H9 (cell line): ENCODE measurements at regions not wholly inside any gene's neighbourhood (a gene's known extent, or its start where the extent isn't known, plus 50 kb on each side); places are given as distances from the start of the nearest gene placed in this dataset.

Experiments used
- DNase-seq: peaks from one replicate; pipeline ENCODE4 v3.0.0-alpha.2; 2017
- H2AFZ ChIP-seq: one replicate; pipeline ENCODE4 v1.6.1; 2013; ENCODE audit warnings: mild to moderate bottlenecking, low read length, control low read depth, moderate library complexity
- H2AK5ac ChIP-seq: 2 replicates; pipeline ENCODE4 v1.6.1; 2013; ENCODE audit warnings: low read length, control low read depth, mixed read lengths; ENCODE audit not compliant: insufficient read length
- H2BK120ac ChIP-seq: one replicate; pipeline ENCODE4 v1.6.1; 2013; ENCODE audit warnings: low read depth, mild to moderate bottlenecking, low read length, control low read depth, inconsistent platforms; ENCODE audit not compliant: poor library complexity, severe bottlenecking
- H2BK12ac ChIP-seq: 2 replicates; pipeline ENCODE4 v1.6.1; 2013; ENCODE audit warnings: low read length, control low read depth, mixed read lengths, low read depth; ENCODE audit not compliant: insufficient read length
- H2BK15ac ChIP-seq: 2 replicates; pipeline ENCODE4 v1.6.1; 2013; ENCODE audit warnings: low read depth, low read length, control low read depth
- H2BK20ac ChIP-seq: one replicate; pipeline ENCODE4 v1.6.1; 2013; ENCODE audit warnings: low read depth, mild to moderate bottlenecking, low read length, control low read depth, inconsistent platforms; ENCODE audit not compliant: poor library complexity, severe bottlenecking
- H2BK5ac ChIP-seq: 2 replicates; pipeline ENCODE4 v1.6.1; 2013; ENCODE audit warnings: low read length, control low read depth, mixed read lengths; ENCODE audit not compliant: insufficient read length
- H3K14ac ChIP-seq: 2 replicates; pipeline ENCODE4 v1.6.1; 2013; ENCODE audit warnings: low read length, control low read depth; ENCODE audit not compliant: insufficient read depth
- H3K18ac ChIP-seq: 2 replicates; pipeline ENCODE4 v1.6.1; 2013; ENCODE audit warnings: low read depth, mild to moderate bottlenecking, mixed read lengths, low read length, control low read depth; ENCODE audit not compliant: insufficient read length
- H3K23ac ChIP-seq: 2 replicates; pipeline ENCODE4 v1.6.1; 2013; ENCODE audit warnings: low read length, control low read depth, mixed read lengths, low read depth; ENCODE audit not compliant: insufficient read length
- H3K23me2 ChIP-seq: 2 replicates; pipeline ENCODE4 v1.6.1; 2013; ENCODE audit warnings: low read depth, mild to moderate bottlenecking, mixed read lengths, low read length, control low read depth; ENCODE audit not compliant: insufficient read length, poor library complexity, severe bottlenecking
- H3K27ac ChIP-seq: 2 replicates; pipeline ENCODE4 v1.5.1; 2013; ENCODE audit warnings: low read length, control low read depth, mixed read lengths, low read depth; ENCODE audit not compliant: insufficient read length
- H3K27me3 ChIP-seq: 2 replicates; pipeline ENCODE4 v1.6.1; 2013; ENCODE audit warnings: low read length, control low read depth, inconsistent platforms; ENCODE audit not compliant: insufficient read depth
- H3K4ac ChIP-seq: 2 replicates; pipeline ENCODE4 v1.6.1; 2013; ENCODE audit warnings: low read depth, mild to moderate bottlenecking, control low read depth, inconsistent platforms, low read length, moderate library complexity
- H3K4me1 ChIP-seq: 2 replicates; pipeline ENCODE4 v1.6.1; 2013; ENCODE audit warnings: low read length, control low read depth, inconsistent platforms; ENCODE audit not compliant: insufficient read depth
- H3K4me2 ChIP-seq: 2 replicates; pipeline ENCODE4 v1.6.1; 2013; ENCODE audit warnings: low read length, control low read depth, mixed read lengths; ENCODE audit not compliant: insufficient read length, insufficient read depth
- H3K56ac ChIP-seq: 2 replicates; pipeline ENCODE4 v1.6.1; 2013; ENCODE audit warnings: low read depth, mild to moderate bottlenecking, mixed read lengths, low read length, control low read depth; ENCODE audit not compliant: insufficient read length
- H3K79me1 ChIP-seq: 2 replicates; pipeline ENCODE4 v1.6.1; 2013; ENCODE audit warnings: low read depth, mild to moderate bottlenecking, moderate library complexity, low read length, control low read depth, inconsistent platforms; ENCODE audit not compliant: insufficient read depth, poor library complexity, severe bottlenecking
- H3K79me2 ChIP-seq: 2 replicates; pipeline ENCODE4 v1.6.1; 2013; ENCODE audit warnings: low read length, control low read depth, inconsistent platforms; ENCODE audit not compliant: insufficient read depth
- H3K9ac ChIP-seq: 2 replicates; pipeline ENCODE4 v1.6.1; 2013; ENCODE audit warnings: low read length, control low read depth, mixed read lengths; ENCODE audit not compliant: insufficient read length; ENCODE audit errors: extremely low read depth
- H3K9me3 ChIP-seq: one replicate; pipeline ENCODE4 v1.6.1; 2013; ENCODE audit warnings: low read depth, low read length, inconsistent platforms; ENCODE audit not compliant: control insufficient read depth
- H3T11ph ChIP-seq: one replicate; pipeline ENCODE4 v1.6.1; 2013; ENCODE audit warnings: mild to moderate bottlenecking, low read length, control low read depth, inconsistent platforms
- H4K20me1 ChIP-seq: one replicate; pipeline ENCODE4 v1.6.1; 2013; ENCODE audit not compliant: control insufficient read depth, insufficient read length, insufficient read depth
- H4K5ac ChIP-seq: 2 replicates; pipeline ENCODE4 v1.6.1; 2013; ENCODE audit warnings: low read depth, mild to moderate bottlenecking, mixed read lengths, low read length, control low read depth; ENCODE audit not compliant: insufficient read length
- H4K8ac ChIP-seq: replicated peaks from 2 replicates; pipeline ENCODE4 v1.6.1; 2013; ENCODE audit warnings: low read length, control low read depth, mixed read lengths, low read depth; ENCODE audit not compliant: insufficient read length
- H4K91ac ChIP-seq: 2 replicates; pipeline ENCODE4 v1.6.1; 2013; ENCODE audit warnings: low read depth, mild to moderate bottlenecking, moderate library complexity, mixed read lengths, low read length, control low read depth; ENCODE audit not compliant: insufficient read length
- H3K27ac Mint-ChIP-seq, 3 experiments: 2 replicates in 2 of 3; 3 replicates in 1 of 3; pipeline ENCODE4 v1.8.0; 2020 to 2021; ENCODE audit warnings: mixed read lengths in 3 of 3, mild to moderate bottlenecking in 1 of 3, moderate library complexity in 1 of 3
- H3K27me3 Mint-ChIP-seq: 2 replicates; pipeline ENCODE4 v1.8.0; 2021; ENCODE audit warnings: low read depth, mild to moderate bottlenecking, moderate library complexity, mixed read lengths
- H3K36me3 Mint-ChIP-seq, 3 experiments: 2 replicates in 2 of 3; 3 replicates in 1 of 3; pipeline ENCODE4 v1.8.0; 2020 to 2021; ENCODE audit warnings: low read depth in 3 of 3, mixed read lengths in 3 of 3; ENCODE audit not compliant: insufficient read depth in 1 of 3
- H3K4me1 Mint-ChIP-seq, 2 experiments: 2 replicates each; pipeline ENCODE4 v1.8.0; 2020; ENCODE audit warnings: mixed read lengths in 2 of 2
- H3K4me3 Mint-ChIP-seq, 2 experiments: 2 replicates in 1 of 2; 3 replicates in 1 of 2; pipeline ENCODE4 v1.8.0; 2020 to 2021; ENCODE audit warnings: mild to moderate bottlenecking in 2 of 2, mixed read lengths in 2 of 2, moderate library complexity in 1 of 2
- H3K9me3 Mint-ChIP-seq, 2 experiments: 2 replicates in 1 of 2; 3 replicates in 1 of 2; pipeline ENCODE4 v1.8.0; 2020; ENCODE audit warnings: mild to moderate bottlenecking in 2 of 2, mixed read lengths in 2 of 2, moderate library complexity in 1 of 2
- WGBS: extraction: QIAGEN DNeasy Blood & Tissue Kit; methylation state at CpG from one replicate; pipeline ENCODE4 v1.1.7; 2013; ENCODE audit warnings: missing lambda C conversion rate, low lambda C conversion rate, mixed read lengths; ENCODE audit not compliant: insufficient read length; ENCODE audit errors: extremely low coverage; 5-methylcytosine and 5-hydroxymethylcytosine counted together
- TF ChIP-seq, protein P1 (sequence below): fragments of 200-600 bp; sonication (generic); conservative IDR thresholded peaks from 3 replicates; pipeline ENCODE4 v1.8.0; 2021; ENCODE audit warnings: antibody characterized with exemption, mild to moderate bottlenecking

- Histone ChIP-seq H2AK5ac (peak overlapping the region; percentile 79), H3K79me2 (no peaks in the 10 kb centered on the region), H3K23ac (no peak overlapping the region), H3K9me3 (no peaks in the 10 kb centered on the region), H3K9ac (peak overlapping the region; percentile 61), H3K56ac (no peak overlapping the region), H3K4ac (no peak overlapping the region), H3K4me2 (peak overlapping the region; percentile 51), H3K27me3 (no peaks in the 10 kb centered on the region), H2BK5ac (peak overlapping the region; percentile 84), H3K27ac (peak overlapping the region; percentile 90), H3K18ac (no peak overlapping the region), H3K23me2 (no peaks in the 10 kb centered on the region), H4K20me1 (no peaks in the 10 kb centered on the region), H2BK15ac (no peak overlapping the region), H2BK12ac (no peak overlapping the region), H4K8ac (no peak overlapping the region), H3K79me1 (no peaks in the 10 kb centered on the region), H3T11ph (no peak overlapping the region), H4K5ac (no peak overlapping the region), H2AFZ (no peak overlapping the region), H3K4me1 (peaks cover 15% of the 10 kb centered on the region), H4K91ac (no peak overlapping the region), H2BK120ac (no peak overlapping the region), H3K14ac (no peak overlapping the region), H2BK20ac (no peak overlapping the region)
- H3K4me1 Mint-ChIP-seq, result peaks cover 62 to 63% of the 10 kb centered on the region in 2 experiments
- WGBS, result no CpG with 5 or more reads among the region's 7 CpGs
- peaks cover 0 to 3% (median 0%) of the 10 kb centered on the region in 3 experiments; a peak in 2 of 7 replicates for H3K36me3 Mint-ChIP-seq
- H3K4me3 Mint-ChIP-seq, result peak overlapping the region; percentile 39 to 67; a peak in 4 of 5 replicates
- peak; percentile 96 for DNase-seq
- peaks cover 0 to 2% of the 10 kb centered on the region in 2 experiments; a peak in 1 of 5 replicates for H3K9me3 Mint-ChIP-seq
- H3K27ac Mint-ChIP-seq, result peak overlapping the region; percentile 89 to 99 (median 94)
- TF ChIP-seq, protein P1, sequence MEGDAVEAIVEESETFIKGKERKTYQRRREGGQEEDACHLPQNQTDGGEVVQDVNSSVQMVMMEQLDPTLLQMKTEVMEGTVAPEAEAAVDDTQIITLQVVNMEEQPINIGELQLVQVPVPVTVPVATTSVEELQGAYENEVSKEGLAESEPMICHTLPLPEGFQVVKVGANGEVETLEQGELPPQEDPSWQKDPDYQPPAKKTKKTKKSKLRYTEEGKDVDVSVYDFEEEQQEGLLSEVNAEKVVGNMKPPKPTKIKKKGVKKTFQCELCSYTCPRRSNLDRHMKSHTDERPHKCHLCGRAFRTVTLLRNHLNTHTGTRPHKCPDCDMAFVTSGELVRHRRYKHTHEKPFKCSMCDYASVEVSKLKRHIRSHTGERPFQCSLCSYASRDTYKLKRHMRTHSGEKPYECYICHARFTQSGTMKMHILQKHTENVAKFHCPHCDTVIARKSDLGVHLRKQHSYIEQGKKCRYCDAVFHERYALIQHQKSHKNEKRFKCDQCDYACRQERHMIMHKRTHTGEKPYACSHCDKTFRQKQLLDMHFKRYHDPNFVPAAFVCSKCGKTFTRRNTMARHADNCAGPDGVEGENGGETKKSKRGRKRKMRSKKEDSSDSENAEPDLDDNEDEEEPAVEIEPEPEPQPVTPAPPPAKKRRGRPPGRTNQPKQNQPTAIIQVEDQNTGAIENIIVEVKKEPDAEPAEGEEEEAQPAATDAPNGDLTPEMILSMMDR, result no peak
- peaks cover 3% of the 10 kb centered on the region for H3K27me3 Mint-ChIP-seq
These were observed 192.3 kb downstream of the REEP3 start for GRCh38 chr10:63713191-63714144.
